NB4 (cell line): ENCODE measurements at regions not wholly inside any gene's neighbourhood (a gene's known extent, or its start where the extent isn't known, plus 50 kb on each side); places are given as distances from the start of the nearest gene placed in this dataset.

Experiments used
- MYC ChIP-seq: IDR thresholded peaks from 2 replicates; pipeline ENCODE4 v1.6.1; 2011; ENCODE audit warnings: low read depth, low read length
- POLR2A ChIP-seq: IDR thresholded peaks from 2 replicates; pipeline ENCODE4 v1.6.1; 2011; ENCODE audit warnings: mild to moderate bottlenecking; ENCODE audit not compliant: insufficient read length; ENCODE audit errors: extremely low read depth
- TF ChIP-seq, protein P1 (sequence below): IDR thresholded peaks from one replicate; pipeline ENCODE4 v1.5.1; 2012; ENCODE audit warnings: low read depth, low read length
- TF ChIP-seq, protein P2 (sequence below): IDR thresholded peaks from 2 replicates; pipeline ENCODE4 v1.6.1; 2011; ENCODE audit warnings: low read depth, low read length

DNA sequence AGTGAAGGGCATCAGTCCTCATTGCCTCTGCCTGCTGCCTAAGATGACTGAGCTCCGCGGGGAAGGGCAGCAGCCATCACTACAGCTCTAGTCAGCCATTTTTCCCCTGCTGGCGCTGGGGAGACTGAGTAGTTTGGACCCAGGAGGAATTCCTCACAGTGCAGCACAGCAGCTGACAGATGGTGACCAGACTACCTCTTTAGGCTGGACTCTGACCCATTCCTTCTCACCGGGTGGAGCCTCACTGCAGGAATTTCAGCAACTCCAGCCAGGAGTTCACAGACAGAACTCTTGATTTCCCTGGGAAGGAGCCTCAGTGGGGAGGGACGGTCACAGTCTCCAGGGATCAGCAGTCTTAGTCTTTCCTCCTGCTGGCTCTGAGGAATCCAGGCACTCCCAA lies 492.0 kb upstream of the MMS22L start:
- no peak for TF ChIP-seq POLR2A
- TF ChIP-seq, protein P1, sequence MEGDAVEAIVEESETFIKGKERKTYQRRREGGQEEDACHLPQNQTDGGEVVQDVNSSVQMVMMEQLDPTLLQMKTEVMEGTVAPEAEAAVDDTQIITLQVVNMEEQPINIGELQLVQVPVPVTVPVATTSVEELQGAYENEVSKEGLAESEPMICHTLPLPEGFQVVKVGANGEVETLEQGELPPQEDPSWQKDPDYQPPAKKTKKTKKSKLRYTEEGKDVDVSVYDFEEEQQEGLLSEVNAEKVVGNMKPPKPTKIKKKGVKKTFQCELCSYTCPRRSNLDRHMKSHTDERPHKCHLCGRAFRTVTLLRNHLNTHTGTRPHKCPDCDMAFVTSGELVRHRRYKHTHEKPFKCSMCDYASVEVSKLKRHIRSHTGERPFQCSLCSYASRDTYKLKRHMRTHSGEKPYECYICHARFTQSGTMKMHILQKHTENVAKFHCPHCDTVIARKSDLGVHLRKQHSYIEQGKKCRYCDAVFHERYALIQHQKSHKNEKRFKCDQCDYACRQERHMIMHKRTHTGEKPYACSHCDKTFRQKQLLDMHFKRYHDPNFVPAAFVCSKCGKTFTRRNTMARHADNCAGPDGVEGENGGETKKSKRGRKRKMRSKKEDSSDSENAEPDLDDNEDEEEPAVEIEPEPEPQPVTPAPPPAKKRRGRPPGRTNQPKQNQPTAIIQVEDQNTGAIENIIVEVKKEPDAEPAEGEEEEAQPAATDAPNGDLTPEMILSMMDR, result no peak
- TF ChIP-seq MYC, result no peak
- TF ChIP-seq, protein P2, sequence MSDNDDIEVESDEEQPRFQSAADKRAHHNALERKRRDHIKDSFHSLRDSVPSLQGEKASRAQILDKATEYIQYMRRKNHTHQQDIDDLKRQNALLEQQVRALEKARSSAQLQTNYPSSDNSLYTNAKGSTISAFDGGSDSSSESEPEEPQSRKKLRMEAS, result no peak
